ENCODE measurements at regions not wholly inside any gene's neighbourhood (a gene's known extent, or its start where the extent isn't known, plus 50 kb on each side); places are given as distances from the start of the nearest gene placed in this dataset.

GRCh38 chrX:9258421-9259104 is 206.3 kb upstream of the TBL1X start:
- no peak for TF ChIP-seq POLR2A (IDR thresholded peaks at IDR 0.05)
- TF ChIP-seq CTCF (IDR thresholded peaks at IDR 0.05): no peak

Measured in right lobe of liver (tissue), 4 donors.